ENCODE measurements at regions not wholly inside any gene's neighbourhood (a gene's known extent, or its start where the extent isn't known, plus 50 kb on each side); places are given as distances from the start of the nearest gene placed in this dataset.

GRCh38 chr10:113397047-113397446 lies 155.8 kb upstream of the HABP2 start:
- no peak for TF ChIP-seq TAF1 (IDR thresholded peaks at IDR 0.05; ENCODE audit: borderline replicate concordance, low read depth, low read length)
- no peak for TF ChIP-seq POLR2A (IDR thresholded peaks at IDR 0.05; ENCODE audit: low read depth, low read length)
- TF ChIP-seq POLR2AphosphoS5 (IDR thresholded peaks at IDR 0.05; ENCODE audit: low read depth, low read length): no peak

Measured in GM12892 (cell line).